ENCODE measurements at regions not wholly inside any gene's neighbourhood (a gene's known extent, or its start where the extent isn't known, plus 50 kb on each side); places are given as distances from the start of the nearest gene placed in this dataset.

GRCh38 chr12:131413006-131413405, 297.9 kb upstream of the SFSWAP start:
- WGBS, 2 experiments (ENCODE audit: extremely low coverage in 2 of 2, insufficient read length in 1 of 2), result 77% methylated on average over 6 of the region's 8 CpGs; no CpG with 5 or more reads in 1 of the 2 experiments
- ChIA-PET POLR2A (ENCODE audit: unreplicated experiment) (no interaction called here), CTCF (no interaction called here)
- Histone ChIP-seq H2AK5ac (ENCODE audit: low read depth, low read length) (no peak overlapping the region), H2BK5ac (ENCODE audit: low read depth, low read length, poor library complexity, severe bottlenecking) (no peak overlapping the region), H3K9me1 (ENCODE audit: insufficient read depth, low read length) (no peaks in the 10 kb centered on the region), H3K4ac (ENCODE audit: low read depth, low read length) (no peak overlapping the region), H3K4me1 (ENCODE audit: control insufficient read depth, insufficient read depth, low read length) (no peaks in the 10 kb centered on the region), H2BK120ac (ENCODE audit: low read depth, low read length) (no peak overlapping the region), H2AK9ac (replicated peaks; ENCODE audit: low read depth, low read length, poor library complexity) (no peak overlapping the region), H2AFZ (replicated peaks; ENCODE audit: low read length, poor library complexity) (no peak overlapping the region), H3K79me1 (ENCODE audit: low read depth in 1 of 2, low read length in 2 of 2) (no peaks in the 10 kb centered on the region), H3K9ac (ENCODE audit: low read depth, low read length) (no peak overlapping the region), H4K8ac (ENCODE audit: low read depth in 2 of 2, low read length in 2 of 2) (no peak overlapping the region), H3K4me2 (ENCODE audit: low read depth, low read length) (no peak overlapping the region), H3K56ac (ENCODE audit: extremely low read depth, insufficient read depth, low read length) (no peak overlapping the region), H2BK15ac (ENCODE audit: low read depth, low read length) (no peak overlapping the region), H3K14ac (replicated peaks; ENCODE audit: low read depth, low read length) (no peak overlapping the region), H3K9me3 (ENCODE audit: control insufficient read depth, insufficient read depth, low read length) (peaks cover 32% of the 10 kb centered on the region), H3K27me3 (ENCODE audit: control insufficient read depth, insufficient read depth, low read length) (no peaks in the 10 kb centered on the region), H4K91ac (ENCODE audit: insufficient read depth, low read depth, low read length) (no peak overlapping the region), H2BK20ac (ENCODE audit: low read depth, low read length) (no peak overlapping the region), H3K23ac (ENCODE audit: low read depth, low read length) (no peak overlapping the region), H3K4me3 (ENCODE audit: insufficient read depth, low read depth, low read length) (no peak overlapping the region), H4K20me1 (ENCODE audit: insufficient read depth, low read length) (no peaks in the 10 kb centered on the region), H3K36me3 (ENCODE audit: control insufficient read depth, insufficient read depth, low read length) (no peaks in the 10 kb centered on the region), H3K27ac (ENCODE audit: insufficient read depth, low read length) (no peak overlapping the region), H4K5ac (ENCODE audit: low read depth, low read length) (no peak overlapping the region), H3K18ac (ENCODE audit: low read depth, low read length) (no peak overlapping the region)
- intact Hi-C loops (cut with micrococcal nuclease) (no loop called here), dilution Hi-C loops (cut with HindIII; ENCODE audit: low sequenced_read_pairs, unreplicated experiment) (no loop called here), in situ Hi-C loops (cut with MboI; ENCODE audit: low sequenced_read_pairs) (no loop called here)
- TF ChIP-seq NFE2L2 (IDR thresholded peaks at IDR 0.05; ENCODE audit: low read depth, low read length) (no peak), RCOR1 (IDR thresholded peaks at IDR 0.05; ENCODE audit: insufficient replicate concordance, low read length) (no peak)
- no peak for ATAC-seq (ENCODE audit: low read depth)
- BruUV-seq (replicated peaks), result no TSS peak
- DNase-seq, result no peak

Data from IMR-90 (cell line).